ENCODE measurements at regions not wholly inside any gene's neighbourhood (a gene's known extent, or its start where the extent isn't known, plus 50 kb on each side); places are given as distances from the start of the nearest gene placed in this dataset.

DNA sequence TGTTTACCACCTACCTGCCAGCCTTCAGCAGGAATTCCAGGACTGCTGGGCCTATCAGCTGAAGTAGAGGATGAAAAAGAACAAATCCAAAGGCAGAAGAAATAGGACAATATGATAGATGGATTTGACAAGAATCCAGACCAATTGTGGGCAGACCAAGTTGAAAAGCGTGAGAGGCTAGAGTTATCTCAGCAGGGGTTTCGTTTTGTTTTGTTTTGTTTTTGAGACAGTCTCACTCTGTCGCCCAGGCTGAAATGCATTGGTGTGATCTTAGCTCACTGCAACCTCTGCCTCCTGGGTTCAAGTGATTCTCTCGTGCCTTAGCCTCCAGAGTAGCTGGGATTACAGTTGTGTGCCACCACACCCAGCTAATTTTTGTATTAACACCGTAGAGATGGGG is 113.2 kb downstream of the PALM2AKAP2 start:
- TF ChIP-seq, protein P1, sequence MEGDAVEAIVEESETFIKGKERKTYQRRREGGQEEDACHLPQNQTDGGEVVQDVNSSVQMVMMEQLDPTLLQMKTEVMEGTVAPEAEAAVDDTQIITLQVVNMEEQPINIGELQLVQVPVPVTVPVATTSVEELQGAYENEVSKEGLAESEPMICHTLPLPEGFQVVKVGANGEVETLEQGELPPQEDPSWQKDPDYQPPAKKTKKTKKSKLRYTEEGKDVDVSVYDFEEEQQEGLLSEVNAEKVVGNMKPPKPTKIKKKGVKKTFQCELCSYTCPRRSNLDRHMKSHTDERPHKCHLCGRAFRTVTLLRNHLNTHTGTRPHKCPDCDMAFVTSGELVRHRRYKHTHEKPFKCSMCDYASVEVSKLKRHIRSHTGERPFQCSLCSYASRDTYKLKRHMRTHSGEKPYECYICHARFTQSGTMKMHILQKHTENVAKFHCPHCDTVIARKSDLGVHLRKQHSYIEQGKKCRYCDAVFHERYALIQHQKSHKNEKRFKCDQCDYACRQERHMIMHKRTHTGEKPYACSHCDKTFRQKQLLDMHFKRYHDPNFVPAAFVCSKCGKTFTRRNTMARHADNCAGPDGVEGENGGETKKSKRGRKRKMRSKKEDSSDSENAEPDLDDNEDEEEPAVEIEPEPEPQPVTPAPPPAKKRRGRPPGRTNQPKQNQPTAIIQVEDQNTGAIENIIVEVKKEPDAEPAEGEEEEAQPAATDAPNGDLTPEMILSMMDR (IDR thresholded peaks at IDR 0.05; ENCODE audit: low read length) = no peak
- no peak for TF ChIP-seq EZH2 (IDR thresholded peaks at IDR 0.05; ENCODE audit: borderline replicate concordance, low read length)
